HG03060 (cell line): ENCODE measurements at regions not wholly inside any gene's neighbourhood (a gene's known extent, or its start where the extent isn't known, plus 50 kb on each side); places are given as distances from the start of the nearest gene placed in this dataset.
"Not testable (repeated sequence)": the region's sequence is repeated elsewhere in the genome, so short reads cannot be mapped to it uniquely, and the experiment has no call there.

Source experiments
- ATAC-seq: cut with Tn5 transposase; IDR thresholded peaks from one replicate; pipeline ENCODE4 v1.9.1; 2021; ENCODE audit warnings: low read depth, moderate number of reproducible peaks; ENCODE audit not compliant: unreplicated experiment

DNA sequence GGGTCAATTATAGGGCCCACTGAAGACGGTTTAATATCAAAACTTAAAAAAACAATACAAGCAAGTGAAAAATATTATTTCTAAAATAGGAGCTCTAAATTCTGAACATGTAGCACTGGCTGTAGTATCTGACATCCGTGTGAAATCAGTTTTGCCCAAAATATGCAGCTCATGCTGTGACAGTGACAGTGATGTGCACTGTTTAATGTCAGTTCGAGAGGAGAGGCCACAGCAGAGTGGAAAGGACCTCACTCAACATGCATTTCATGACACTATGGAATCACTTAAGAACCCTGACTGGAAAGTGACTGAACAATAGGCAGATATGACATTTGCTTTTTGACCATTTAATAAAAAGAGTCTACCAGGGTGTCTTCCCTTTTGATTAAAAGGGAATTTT lies 397.0 kb downstream of the FRK start:
- ATAC-seq = no peak

DNA sequence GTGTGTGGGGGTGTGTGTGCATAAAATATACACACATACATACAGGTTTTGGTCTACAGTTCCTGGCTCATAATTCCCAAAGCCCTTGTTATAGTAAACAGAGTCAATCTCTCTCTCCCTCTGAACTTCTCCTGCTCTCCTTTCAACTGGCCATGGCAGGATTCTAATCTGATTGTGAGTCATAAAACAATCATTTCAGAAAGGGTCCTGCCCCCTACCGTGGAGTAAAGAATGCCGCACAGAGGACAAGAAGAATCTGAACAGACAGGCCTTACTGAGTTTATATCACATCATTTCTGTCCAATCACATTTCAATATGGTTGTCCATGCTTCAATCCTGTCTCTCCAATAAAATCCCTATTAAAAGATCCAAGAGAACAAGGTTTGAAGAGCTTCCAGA lies 416.9 kb downstream of the FRK start:
- no peak for ATAC-seq

DNA sequence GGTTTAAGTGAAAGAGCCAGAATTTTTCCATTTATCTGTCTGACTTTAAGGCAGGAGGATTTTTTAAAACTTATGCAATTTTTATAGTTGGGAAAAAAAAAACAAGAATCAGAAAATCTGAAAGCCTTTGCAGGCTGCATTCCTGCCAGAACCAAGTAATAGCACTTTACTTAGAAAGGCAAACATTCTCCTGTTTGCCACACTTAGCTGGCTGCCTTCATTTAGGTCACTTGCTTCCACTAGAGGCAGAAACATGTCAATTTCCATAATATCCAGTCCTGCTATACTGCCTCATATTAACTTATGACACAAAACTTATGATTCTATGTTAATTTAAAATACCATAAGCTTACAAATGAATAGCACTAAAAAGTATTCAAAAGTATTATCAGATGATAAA lies 425.8 kb downstream of the FRK start:
- ATAC-seq = no peak

DNA sequence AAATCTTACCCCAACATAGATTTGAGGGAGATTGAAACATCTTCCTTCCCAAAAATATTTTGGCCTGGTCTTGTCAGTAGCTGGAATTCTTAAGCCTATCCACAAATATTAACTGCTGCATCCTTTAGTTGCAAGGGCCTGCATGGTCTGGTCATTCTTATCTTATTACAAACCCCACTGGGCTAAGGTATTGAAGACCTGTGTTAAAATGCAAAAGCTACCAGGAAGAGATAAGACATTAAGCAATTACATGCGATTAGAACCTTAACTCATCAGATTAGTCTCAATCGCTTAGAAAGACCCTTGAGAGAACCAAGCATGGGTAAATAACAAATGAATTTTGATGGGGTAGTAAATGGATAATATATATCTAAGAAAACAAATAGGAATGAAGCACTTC lies 426.6 kb downstream of the FRK start:
- no peak for ATAC-seq

DNA sequence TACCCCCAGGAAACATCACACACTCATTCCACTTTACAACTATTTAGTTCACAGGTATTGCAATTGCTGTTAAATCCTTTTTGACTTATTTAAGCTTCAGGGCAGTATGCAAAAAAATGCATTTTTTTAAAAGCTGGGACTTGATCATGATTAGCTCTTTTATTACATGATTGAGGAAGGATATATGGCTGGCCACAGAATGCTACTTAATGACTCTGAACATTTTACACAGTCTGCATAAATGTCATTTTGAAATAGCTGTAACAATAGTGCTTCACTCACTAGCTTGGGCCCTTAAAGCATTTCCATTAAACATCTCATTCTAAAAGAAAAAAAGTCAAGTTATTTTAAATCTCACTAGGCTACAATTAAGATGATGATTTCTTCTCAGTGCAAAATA lies 429.7 kb downstream of the FRK start:
- no peak for ATAC-seq

DNA sequence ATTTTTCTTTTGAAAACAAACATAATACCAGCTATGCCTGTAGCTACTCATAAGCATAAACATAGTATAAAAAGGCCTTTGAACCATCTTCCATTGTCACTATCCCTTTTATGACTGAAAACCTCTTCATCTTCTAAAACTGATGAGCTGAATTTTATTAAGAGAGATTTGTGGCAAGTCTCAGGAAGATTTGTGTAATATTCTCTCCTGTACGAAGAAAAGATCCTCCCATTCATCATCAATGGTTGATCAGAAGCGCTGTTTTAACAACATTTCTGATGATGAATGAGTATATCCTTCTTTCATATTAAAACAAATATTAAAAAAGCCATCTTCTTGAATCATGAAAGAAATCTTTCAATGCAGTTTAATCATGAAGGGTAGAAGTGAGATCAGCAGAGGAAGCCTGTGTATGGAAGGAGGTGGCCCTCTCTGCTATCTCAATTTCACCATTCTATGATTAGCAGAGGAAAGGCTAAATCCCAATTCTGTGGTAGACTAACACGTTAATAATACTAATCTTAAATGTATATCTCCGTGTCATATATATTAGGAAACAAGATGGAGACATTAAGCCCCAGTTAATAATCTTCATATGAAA lies 430.2 kb downstream of the FRK start:
- ATAC-seq = no peak

DNA sequence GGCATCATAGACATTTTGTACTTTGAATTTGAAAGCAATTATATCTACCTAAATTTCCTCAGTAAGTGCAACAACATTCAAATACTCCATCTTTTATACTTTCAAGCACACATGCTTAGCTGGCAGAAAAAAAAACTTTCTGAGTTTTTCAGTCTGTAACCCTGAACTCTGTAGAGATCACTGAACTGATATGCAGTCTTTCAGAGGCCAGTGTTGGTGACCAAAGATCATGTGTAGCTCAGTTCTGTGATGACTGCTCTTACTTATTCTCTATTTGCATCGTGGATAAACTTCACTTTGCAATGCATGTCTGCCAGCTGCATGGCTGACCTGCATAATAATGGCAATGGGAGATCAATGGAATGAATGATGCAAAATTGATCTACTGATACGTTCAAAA lies 431.3 kb downstream of the FRK start:
- ATAC-seq = no peak

DNA sequence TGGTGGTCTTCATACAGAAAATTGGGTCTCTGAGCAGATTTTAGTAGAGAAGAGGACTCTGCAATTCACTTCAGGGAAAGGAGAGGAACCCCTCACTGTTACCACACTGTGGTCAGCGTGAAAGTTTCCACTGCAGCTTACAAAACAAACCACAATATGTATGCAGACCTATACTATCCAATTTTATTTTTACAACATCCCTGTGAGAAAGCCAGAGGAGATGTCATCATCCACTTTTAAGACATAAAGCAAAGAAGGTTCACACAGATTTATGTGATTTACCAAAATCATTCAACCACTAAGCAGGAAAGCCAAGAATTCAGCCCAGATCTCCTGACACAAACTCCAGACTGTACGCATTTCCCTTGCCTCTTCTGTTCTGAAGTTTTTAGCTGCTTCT lies 442.4 kb downstream of the FRK start:
- ATAC-seq = no peak

DNA sequence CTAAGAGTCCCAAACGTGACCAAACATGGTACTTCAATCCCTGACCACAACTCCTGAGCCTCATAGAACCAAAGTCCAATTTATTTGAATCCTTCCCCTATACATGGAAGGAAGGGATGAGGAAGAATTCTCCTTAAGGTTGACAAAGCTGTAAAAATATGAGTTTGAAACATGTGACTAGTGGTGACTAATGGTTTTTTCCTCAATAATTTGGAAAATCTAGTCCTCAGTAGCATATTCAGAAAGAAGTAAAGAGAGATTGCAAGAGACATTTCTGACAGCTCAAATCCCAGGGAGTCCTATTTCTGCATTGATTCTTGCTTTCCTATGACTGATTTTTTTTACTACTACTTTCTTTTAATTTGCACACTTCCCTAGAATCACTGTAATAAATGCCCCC lies 443.7 kb downstream of the FRK start:
- ATAC-seq = no peak

DNA sequence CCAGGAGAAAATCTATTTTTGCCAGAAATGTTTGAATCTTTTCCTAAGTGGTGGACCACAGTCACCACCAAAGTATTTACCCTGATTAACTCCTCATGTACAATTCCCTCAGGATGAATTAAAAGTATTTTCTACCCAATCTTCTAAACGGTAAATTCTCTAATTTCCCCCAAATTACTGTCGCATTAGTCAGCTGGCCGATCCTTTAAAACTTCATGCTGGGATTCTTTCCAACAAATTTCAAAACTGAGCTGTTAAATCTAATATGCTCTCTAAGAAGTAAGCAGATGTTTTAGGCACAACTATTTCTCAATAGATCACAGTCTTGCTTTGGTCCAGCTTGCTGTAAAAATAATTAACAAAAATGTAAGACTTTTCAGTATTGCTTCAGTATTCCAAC lies 447.2 kb downstream of the FRK start:
- ATAC-seq = no peak

DNA sequence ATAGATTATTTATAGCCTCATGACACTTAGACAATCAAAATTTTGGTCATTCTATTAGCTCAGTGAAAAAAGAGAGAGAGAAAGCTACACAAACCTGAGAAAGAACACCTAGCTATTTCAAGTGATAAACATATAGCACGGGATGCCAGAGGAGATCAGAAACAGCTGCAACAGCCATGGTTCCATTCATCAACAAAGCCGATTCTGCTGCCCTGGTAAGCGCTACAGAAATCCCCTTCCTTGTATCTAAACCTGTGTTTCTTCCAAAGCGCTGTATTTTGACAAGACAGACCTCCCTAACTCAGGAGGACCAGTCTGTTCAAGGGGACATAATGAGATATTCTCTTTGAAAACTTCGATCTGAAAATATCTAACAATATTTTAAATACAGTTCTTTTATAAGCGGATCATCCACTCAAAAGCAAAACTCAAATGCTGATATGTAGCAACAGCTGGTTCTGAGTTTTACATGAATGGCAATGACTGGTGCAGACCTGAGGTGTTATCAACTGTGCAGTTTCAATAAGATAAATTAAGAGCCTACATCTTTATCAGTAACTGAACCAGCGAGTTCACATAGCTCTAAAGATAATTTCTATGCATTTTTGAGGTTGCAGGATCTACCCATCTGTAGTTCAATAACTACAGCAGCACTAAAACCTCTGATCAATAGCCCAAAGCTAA lies 447.8 kb downstream of the FRK start:
- ATAC-seq = no peak

DNA sequence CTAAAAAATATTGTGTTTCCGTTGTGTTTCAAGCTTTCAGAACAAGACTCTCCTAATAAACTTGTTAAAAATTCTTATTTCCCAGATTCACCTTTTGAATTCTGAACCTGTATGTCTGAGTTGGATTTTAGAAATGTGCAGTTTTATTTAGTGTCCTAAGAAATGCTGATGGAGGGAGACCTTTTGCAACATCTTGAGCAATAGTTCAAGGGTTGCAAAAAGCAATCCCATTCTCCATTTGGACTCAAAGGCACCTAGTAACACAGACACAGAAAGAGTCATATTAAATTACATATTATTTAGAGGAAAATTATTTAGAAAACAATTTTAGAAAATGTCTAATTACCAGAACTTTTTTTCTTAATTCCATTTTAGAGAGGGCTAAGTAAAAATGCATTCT lies 448.5 kb downstream of the FRK start:
- no peak for ATAC-seq

DNA sequence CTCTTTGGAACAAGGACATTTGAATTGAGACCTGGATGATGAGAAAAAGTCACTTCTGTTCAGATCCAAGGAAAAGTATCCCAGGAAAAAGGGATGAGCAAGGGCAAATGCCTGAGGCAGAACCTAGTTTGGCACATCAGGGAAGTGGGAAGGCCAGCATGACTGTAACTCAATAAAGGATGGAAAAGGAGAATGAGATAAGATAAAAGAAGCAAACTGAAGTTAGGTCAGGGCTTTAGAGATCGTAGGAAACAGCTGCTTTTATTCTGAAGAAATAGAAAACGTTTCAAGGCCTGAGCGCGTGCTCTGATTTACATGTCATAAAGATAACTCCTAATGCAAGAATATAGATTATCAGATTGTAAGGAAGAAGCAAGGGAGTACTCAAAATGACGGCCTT lies 450.0 kb downstream of the FRK start:
- no peak for ATAC-seq

DNA sequence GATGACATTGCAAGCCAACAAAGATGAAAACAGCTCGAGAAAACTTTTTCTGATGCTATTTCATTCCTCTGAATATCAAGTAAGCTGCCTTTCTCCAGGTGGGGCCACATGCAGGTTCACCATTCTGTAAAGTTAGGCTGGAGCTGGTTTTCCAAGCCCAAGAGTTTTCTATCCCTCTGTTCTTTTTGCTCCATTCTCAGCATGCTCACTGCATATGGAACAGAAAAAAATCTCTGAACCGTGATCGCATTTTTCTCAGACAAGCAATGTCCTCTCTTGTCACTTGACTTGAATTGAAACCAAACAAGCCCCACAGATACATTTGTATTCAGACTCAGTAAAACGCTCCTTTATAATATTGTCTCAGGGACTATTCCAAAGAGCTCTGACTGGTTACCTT lies 451.6 kb downstream of the FRK start:
- no peak for ATAC-seq

DNA sequence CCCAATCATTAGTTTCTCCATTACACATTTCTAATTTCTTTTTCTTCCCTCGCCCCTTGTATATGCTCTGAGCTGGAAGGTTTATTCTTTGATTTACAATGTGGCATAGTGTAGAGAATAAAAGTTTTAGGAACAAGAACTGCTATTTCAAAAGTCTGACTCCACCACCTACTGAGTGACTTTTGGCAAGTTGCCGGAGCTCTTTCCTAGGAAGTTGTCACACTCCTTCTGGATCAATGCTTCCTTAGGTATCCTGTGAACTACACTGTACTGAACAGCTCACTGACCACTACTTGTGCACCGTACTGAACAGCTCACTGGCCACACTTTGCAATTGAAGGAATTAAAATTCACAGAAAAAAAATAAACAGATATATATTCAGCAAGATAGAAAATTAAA lies 458.2 kb downstream of the FRK start:
- no peak for ATAC-seq

DNA sequence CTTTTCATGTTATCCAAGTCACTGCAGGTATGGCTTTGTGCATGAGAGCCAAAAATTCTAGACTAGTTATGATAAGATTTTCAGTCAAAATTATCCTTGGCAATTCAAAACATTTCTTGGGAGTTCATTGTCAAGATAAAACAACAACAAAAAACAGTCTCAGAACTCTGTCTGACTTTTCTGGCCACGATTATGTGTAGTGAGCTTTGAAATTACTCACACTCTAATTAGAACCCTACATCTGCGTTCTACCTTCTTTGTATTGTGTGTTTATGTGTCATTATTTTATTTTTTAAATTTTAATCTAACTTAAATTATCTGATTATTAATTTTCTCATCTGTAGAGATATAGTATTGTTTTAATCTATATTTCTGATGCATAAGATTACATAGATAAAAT lies 459.2 kb downstream of the FRK start:
- no peak for ATAC-seq

DNA sequence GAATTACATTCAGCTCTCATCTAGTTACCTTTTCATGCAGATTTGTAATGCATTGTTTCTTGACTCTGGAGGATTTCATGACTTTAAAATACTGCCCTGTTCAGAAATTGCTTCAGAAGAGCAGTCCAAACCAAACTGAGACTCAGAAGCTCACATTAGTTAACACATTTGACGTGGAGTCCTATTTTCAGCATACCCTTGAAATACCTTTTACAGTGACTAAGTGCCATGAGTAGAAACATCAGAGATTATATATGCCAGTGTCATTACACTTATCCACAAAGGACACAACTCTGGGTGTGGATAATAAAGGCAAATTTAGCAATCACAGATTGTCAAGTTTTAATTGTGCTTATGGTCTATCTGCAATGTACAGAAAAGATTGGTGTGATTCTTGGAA lies 459.6 kb downstream of the FRK start:
- no peak for ATAC-seq

DNA sequence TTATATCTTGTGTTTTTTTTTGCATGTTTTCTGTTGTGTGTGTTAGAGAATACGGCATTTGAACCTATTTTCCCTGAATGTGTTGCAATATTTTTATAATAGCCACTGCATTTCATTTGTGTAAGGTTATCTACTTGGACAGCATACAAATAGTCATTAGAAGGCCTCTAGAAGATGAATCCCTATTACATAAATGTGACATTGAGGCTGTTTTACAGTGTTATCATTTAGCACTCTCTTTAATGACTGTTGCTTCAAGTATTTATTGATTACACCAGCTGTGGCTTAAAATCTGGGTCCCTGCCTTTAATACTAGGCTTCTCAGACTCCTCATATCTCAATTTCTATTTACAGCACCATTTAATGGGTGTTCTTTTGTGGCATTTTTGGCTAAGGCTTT lies 465.8 kb downstream of the FRK start:
- ATAC-seq = no peak

DNA sequence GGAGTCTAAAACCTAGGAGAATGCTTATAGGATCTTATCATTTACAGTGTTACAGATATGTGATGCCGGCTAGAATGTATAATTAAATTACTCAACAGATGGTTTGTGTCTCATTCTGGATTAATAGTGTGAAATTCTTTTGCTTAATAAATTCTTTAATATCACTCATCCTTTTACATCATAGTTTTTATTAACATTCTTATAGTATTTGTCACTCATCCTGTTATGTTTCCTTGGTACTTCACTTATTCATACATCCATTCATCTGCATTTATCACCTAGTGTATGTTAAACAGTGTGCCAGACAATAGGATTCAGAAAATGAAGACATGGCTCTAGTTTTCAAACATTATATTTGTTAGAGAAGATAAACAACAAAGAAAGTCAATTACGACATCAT lies 468.7 kb downstream of the FRK start:
- no peak for ATAC-seq

DNA sequence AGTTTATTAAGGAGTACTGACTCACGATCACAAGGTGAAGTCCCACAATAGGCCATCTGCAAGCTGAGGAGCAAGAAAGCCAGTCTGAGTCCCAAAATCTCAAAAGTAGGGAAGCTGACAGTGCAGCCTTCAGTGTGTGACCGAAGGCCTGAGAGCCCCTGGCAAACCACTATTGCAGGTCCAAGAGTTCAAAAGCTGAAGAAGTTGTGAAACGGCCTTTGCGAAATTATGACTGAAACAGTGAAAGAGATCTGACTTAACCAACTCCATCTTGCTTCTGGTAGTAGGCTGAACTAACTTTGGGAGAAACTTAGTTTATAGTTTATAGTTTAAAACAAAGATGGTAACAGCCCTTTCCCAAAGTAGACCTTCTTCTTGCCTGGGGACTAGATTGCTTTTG lies 471.6 kb downstream of the FRK start:
- not testable (repeated sequence) for ATAC-seq

DNA sequence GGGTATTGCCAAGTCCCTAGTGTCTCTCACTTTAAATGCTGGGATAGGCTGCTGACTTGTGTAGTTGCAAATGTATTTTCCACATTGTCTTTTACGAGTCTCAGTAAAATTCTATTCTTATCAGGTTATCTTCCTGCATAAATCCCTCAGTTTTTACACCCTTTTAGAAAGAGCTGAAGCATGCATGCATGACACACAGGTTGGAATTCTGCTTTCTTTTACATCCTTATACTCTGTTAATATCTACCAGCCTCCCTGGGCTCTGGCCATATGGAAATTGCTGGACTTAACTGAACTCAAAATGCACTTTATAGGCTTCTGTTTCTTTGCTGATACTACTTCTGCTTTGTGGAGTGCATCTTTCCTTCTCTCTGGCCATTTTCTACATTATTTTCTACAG lies 477.4 kb downstream of the FRK start:
- no peak for ATAC-seq

DNA sequence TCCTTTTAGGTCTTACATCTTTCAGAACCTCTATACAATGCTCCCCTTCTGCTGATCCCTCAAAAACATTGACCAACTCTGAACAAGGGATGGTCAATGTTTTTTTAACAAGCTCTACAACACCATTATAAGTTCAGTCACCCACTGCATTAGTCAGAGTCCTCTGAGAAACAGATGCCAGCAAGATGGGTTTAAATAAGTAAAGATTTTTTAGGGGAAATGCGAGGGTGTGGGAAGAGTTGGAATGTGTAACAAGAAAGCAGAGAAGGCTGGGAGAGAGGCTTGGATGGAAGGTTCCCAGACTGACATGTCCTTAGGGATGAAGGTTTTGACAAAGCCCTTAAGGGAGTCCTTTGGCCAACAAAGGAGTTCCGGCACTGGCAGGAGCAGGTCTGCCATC lies 478.3 kb downstream of the FRK start:
- no peak for ATAC-seq

DNA sequence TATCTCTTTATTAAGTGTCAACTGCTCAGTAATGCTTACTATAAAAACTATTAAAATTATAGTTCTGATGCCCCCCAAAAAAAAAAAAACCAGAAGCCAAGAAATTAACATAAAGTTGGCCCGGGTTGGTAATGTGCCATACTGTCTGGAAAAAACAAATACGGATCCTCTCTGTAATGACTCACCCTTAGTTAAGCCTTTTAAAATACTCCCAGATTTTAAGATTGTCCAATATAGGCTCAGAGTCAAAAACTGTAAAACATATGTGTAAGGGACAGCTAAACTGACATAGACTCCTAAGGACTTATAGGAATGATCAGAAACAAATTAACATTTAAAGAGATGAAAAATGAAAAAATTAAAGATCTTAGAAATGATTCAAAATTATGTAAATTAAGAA lies 481.1 kb downstream of the FRK start:
- not testable (repeated sequence) for ATAC-seq
